ENCODE measurements at regions not wholly inside any gene's neighbourhood (a gene's known extent, or its start where the extent isn't known, plus 50 kb on each side); places are given as distances from the start of the nearest gene placed in this dataset.

GRCh38 chr18:47383729-47384128, 132.3 kb upstream of the SKOR2 start:
- no peak for TF ChIP-seq EZH2 (IDR thresholded peaks at IDR 0.05; ENCODE audit: borderline replicate concordance, low read length)
- no peak for TF ChIP-seq CTCF (conservative IDR thresholded peaks at IDR 0.05 in 1 of 2, IDR thresholded peaks at IDR 0.05 in 1 of 2; ENCODE audit: extremely low read depth in 1 of 2, insufficient read depth in 1 of 2, low read depth in 1 of 2, low read length in 2 of 2)
